GM23338 (cell line): ENCODE measurements at regions not wholly inside any gene's neighbourhood (a gene's known extent, or its start where the extent isn't known, plus 50 kb on each side); places are given as distances from the start of the nearest gene placed in this dataset.

Experiments
- ATAC-seq: fragments of 200-7000 bp; cut with Tn5 transposase; 3 replicates; pipeline ENCODE4 v1.9.1; 2020
- DNase-seq: peaks from one replicate; pipeline ENCODE4 v3.0.0-alpha.2; 2015; ENCODE audit warnings: low spot score
- H2AFZ ChIP-seq: fragments of 200-600 bp; sonication (generic); 2 replicates; pipeline ENCODE4 v1.8.0; 2016; ENCODE audit warnings: antibody characterized with exemption, mild to moderate bottlenecking, moderate library complexity
- H3F3A ChIP-seq: fragments of 200-600 bp; sonication (generic); replicated peaks from 2 replicates; pipeline ENCODE4 v1.8.0; 2017; ENCODE audit warnings: antibody characterized with exemption, mixed run types, low read depth
- H3K27ac ChIP-seq: fragments of 200-600 bp; sonication (generic); 2 replicates; pipeline ENCODE4 v1.6.1; 2016; ENCODE audit warnings: low read depth
- H3K27me3 ChIP-seq: fragments of 200-600 bp; sonication (generic); 2 replicates; pipeline ENCODE4 v1.8.0; 2016; ENCODE audit warnings: mild to moderate bottlenecking, mixed run types, moderate library complexity; ENCODE audit not compliant: insufficient read depth
- H3K36me3 ChIP-seq: fragments of 200-600 bp; sonication (generic); 2 replicates; pipeline ENCODE4 v1.8.0; 2016; ENCODE audit warnings: mild to moderate bottlenecking; ENCODE audit not compliant: insufficient read depth
- H3K4me1 ChIP-seq: fragments of 200-600 bp; sonication (generic); 2 replicates; pipeline ENCODE4 v1.8.0; 2016; ENCODE audit warnings: mild to moderate bottlenecking, moderate library complexity; ENCODE audit not compliant: insufficient read depth
- H3K4me2 ChIP-seq: fragments of 200-600 bp; sonication (generic); 2 replicates; pipeline ENCODE4 v1.7.1; 2017; ENCODE audit warnings: mixed run types
- H3K4me3 ChIP-seq: fragments of 200-600 bp; sonication (generic); 2 replicates; pipeline ENCODE4 v1.6.1; 2016; ENCODE audit warnings: mixed run types
- H3K79me2 ChIP-seq: fragments of 200-600 bp; sonication (generic); replicated peaks from 2 replicates; pipeline ENCODE4 v1.8.0; 2017; ENCODE audit warnings: mild to moderate bottlenecking; ENCODE audit not compliant: insufficient read depth
- H3K9me2 ChIP-seq: fragments of 200-600 bp; sonication (generic); 2 replicates; pipeline ENCODE4 v1.8.0; 2017; ENCODE audit not compliant: insufficient read depth
- H4K20me1 ChIP-seq: fragments of 200-600 bp; sonication (generic); replicated peaks from 2 replicates; pipeline ENCODE4 v1.8.0; 2017; ENCODE audit warnings: mild to moderate bottlenecking; ENCODE audit not compliant: insufficient read depth
- H3K27ac Mint-ChIP-seq: 2 replicates; pipeline ENCODE4 v1.8.0; 2020; ENCODE audit warnings: inconsistent platforms, mild to moderate bottlenecking, moderate library complexity, mixed read lengths
- H3K27me3 Mint-ChIP-seq: 3 replicates; pipeline ENCODE4 v1.8.0; 2022; ENCODE audit warnings: low read depth, mild to moderate bottlenecking, moderate library complexity, mixed read lengths, inconsistent platforms; ENCODE audit not compliant: insufficient read depth, poor library complexity
- H3K36me3 Mint-ChIP-seq: 3 replicates; pipeline ENCODE4 v1.8.0; 2021; ENCODE audit warnings: low read depth, mild to moderate bottlenecking, inconsistent platforms, moderate library complexity, mixed read lengths
- H3K4me1 Mint-ChIP-seq: 3 replicates; pipeline ENCODE4 v1.8.0; 2020; ENCODE audit warnings: mild to moderate bottlenecking, inconsistent platforms, mixed read lengths
- H3K4me3 Mint-ChIP-seq: 3 replicates; pipeline ENCODE4 v1.8.0; 2021; ENCODE audit warnings: moderate library complexity, mild to moderate bottlenecking, inconsistent platforms, mixed read lengths
- H3K9me3 Mint-ChIP-seq: 3 replicates; pipeline ENCODE4 v1.8.0; 2020; ENCODE audit warnings: moderate library complexity, mild to moderate bottlenecking, inconsistent platforms, mixed read lengths
- CREB1 ChIP-seq: fragments of 250-450 bp; sonication (Bioruptor Pico); IDR thresholded peaks from 2 replicates; pipeline ENCODE4 v1.5.0; 2020; ENCODE audit warnings: low read depth, mild to moderate bottlenecking, moderate library complexity
- CTCF ChIP-seq, 2 experiments: fragments of 200-600 bp in 1 of 2; sonication (generic) in 1 of 2; conservative IDR thresholded peaks; 2 replicates each; pipeline versions ENCODE4 v1.5.1 to v1.6.1; 2016 to 2017; ENCODE audit warnings: antibody characterized with exemption in 2 of 2, low read depth in 2 of 2, mild to moderate bottlenecking in 2 of 2, moderate library complexity in 1 of 2
- ETS1 ChIP-seq: IDR thresholded peaks from 2 replicates; pipeline ENCODE4 v1.6.1; 2016; ENCODE audit warnings: antibody characterized with exemption
- EZH2 ChIP-seq: fragments of 200-600 bp; sonication (generic); IDR thresholded peaks from one replicate; pipeline ENCODE4 v1.8.0; 2017; ENCODE audit warnings: antibody characterized with exemption, mild to moderate bottlenecking, low read depth; ENCODE audit not compliant: unreplicated experiment
- EZH2phosphoT487 ChIP-seq: fragments of 200-600 bp; sonication (generic); IDR thresholded peaks from one replicate; pipeline ENCODE4 v1.8.1; 2018; ENCODE audit warnings: antibody characterized with exemption; ENCODE audit not compliant: unreplicated experiment
- JUNB ChIP-seq: IDR thresholded peaks from one replicate; pipeline ENCODE4 v1.6.1; 2016; ENCODE audit warnings: antibody characterized with exemption; ENCODE audit not compliant: unreplicated experiment
- NANOG ChIP-seq: IDR thresholded peaks from 2 replicates; pipeline ENCODE4 v1.6.1; 2016; ENCODE audit warnings: antibody characterized with exemption, borderline replicate concordance
- POLR2AphosphoS5 ChIP-seq: IDR thresholded peaks from 2 replicates; pipeline ENCODE4 v1.6.1; 2016; ENCODE audit warnings: antibody characterized with exemption, low read depth
- REST ChIP-seq: IDR thresholded peaks from one replicate; pipeline ENCODE4 v1.6.1; 2018; ENCODE audit warnings: antibody characterized with exemption; ENCODE audit not compliant: unreplicated experiment
- STAT1 ChIP-seq: IDR thresholded peaks from one replicate; pipeline ENCODE4 v1.6.1; 2016; ENCODE audit warnings: antibody characterized with exemption; ENCODE audit not compliant: unreplicated experiment
- ZNF114 ChIP-seq: fragments of 250-450 bp; sonication (Bioruptor Pico); IDR thresholded peaks from 2 replicates; pipeline ENCODE4 v1.5.0; 2020; ENCODE audit warnings: mild to moderate bottlenecking, moderate library complexity
- ZNF331 ChIP-seq: fragments of 250-450 bp; sonication (Bioruptor Pico); IDR thresholded peaks from 2 replicates; pipeline ENCODE4 v1.5.0; 2020; ENCODE audit warnings: low read depth, mild to moderate bottlenecking, moderate library complexity
- ZNF462 ChIP-seq: fragments of 250-450 bp; sonication (Bioruptor Pico); IDR thresholded peaks from 2 replicates; pipeline ENCODE4 v1.5.0; 2020; ENCODE audit warnings: mild to moderate bottlenecking, moderate library complexity

- no peaks in the 10 kb centered on the region; the same call in 1 of the 2 replicates for H3K4me1 ChIP-seq
- DNase-seq = no peak
- H3K36me3 ChIP-seq = no peaks in the 10 kb centered on the region
- no peak overlapping the region for H3K4me3 ChIP-seq
- no peak for TF ChIP-seq POLR2AphosphoS5
- TF ChIP-seq REST = no peak
- no peak for TF ChIP-seq CTCF (conservative IDR thresholded peaks at IDR 0.05; ENCODE audit: low read depth in 2 of 2)
- no peak for TF ChIP-seq ZNF462 (CRISPR knock-in tag)
- no peak for TF ChIP-seq NANOG
- no peak for TF ChIP-seq JUNB
- TF ChIP-seq CREB1 (CRISPR knock-in tag) = no peak
- no peak for TF ChIP-seq ETS1
- TF ChIP-seq ZNF331 = no peak
- TF ChIP-seq EZH2phosphoT487 = no peak
- no peak for TF ChIP-seq STAT1
- TF ChIP-seq ZNF114 (CRISPR knock-in tag) = no peak
- TF ChIP-seq EZH2 = no peak
- no peaks in the 10 kb centered on the region for H3K27me3 ChIP-seq
- H3K27ac ChIP-seq = no peak overlapping the region
- no peak overlapping the region for H2AFZ ChIP-seq
- Mint-ChIP-seq H3K36me3 (no peaks in the 10 kb centered on the region), H3K4me3 (no peak overlapping the region), H3K9me3 (no peaks in the 10 kb centered on the region), H3K4me1 (peaks cover 4% of the 10 kb centered on the region; the same call in 1 of the 3 replicates), H3K27ac (no peak overlapping the region), H3K27me3 (no peaks in the 10 kb centered on the region)
- no peaks in the 10 kb centered on the region for H4K20me1 ChIP-seq
- no peak for ATAC-seq
- no peak overlapping the region for H3K4me2 ChIP-seq
- no peaks in the 10 kb centered on the region for H3K79me2 ChIP-seq
- no peaks in the 10 kb centered on the region for H3K9me2 ChIP-seq
- no peaks in the 10 kb centered on the region for H3F3A ChIP-seq
These were observed 308.0 kb upstream of the PUM3 start for GRCh38 chr9:3151672-3152576.
